Chondrocyte (in vitro differentiated cells): ENCODE measurements at regions not wholly inside any gene's neighbourhood (a gene's known extent, or its start where the extent isn't known, plus 50 kb on each side); places are given as distances from the start of the nearest gene placed in this dataset.

Experiments used
- DNase-seq: peaks from one replicate; pipeline ENCODE4 v3.0.0; 2021; ENCODE audit warnings: mixed read lengths, low spot score
- H3K27ac Mint-ChIP-seq: one replicate; pipeline ENCODE4 v1.8.0; 2021; ENCODE audit warnings: mild to moderate bottlenecking, moderate library complexity, mixed read lengths; ENCODE audit not compliant: unreplicated experiment
- H3K27me3 Mint-ChIP-seq: 2 replicates; pipeline ENCODE4 v1.8.0; 2021; ENCODE audit warnings: low read depth, mixed read lengths
- H3K36me3 Mint-ChIP-seq: 2 replicates; pipeline ENCODE4 v1.8.0; 2021; ENCODE audit warnings: low read depth, mixed read lengths
- H3K4me1 Mint-ChIP-seq: 2 replicates; pipeline ENCODE4 v1.8.0; 2021; ENCODE audit warnings: low read depth, mild to moderate bottlenecking, mixed read lengths
- H3K4me3 Mint-ChIP-seq: one replicate; pipeline ENCODE4 v1.8.0; 2021; ENCODE audit warnings: mild to moderate bottlenecking, moderate library complexity, mixed read lengths; ENCODE audit not compliant: unreplicated experiment
- H3K9me3 Mint-ChIP-seq: 2 replicates; pipeline ENCODE4 v1.8.0; 2021; ENCODE audit warnings: low read depth, mixed read lengths
- CTCF ChIP-seq: fragments of 200-600 bp; sonication (generic); IDR thresholded peaks from 2 replicates; pipeline ENCODE4 v1.5.0; 2021; ENCODE audit warnings: antibody characterized with exemption, mild to moderate bottlenecking, moderate library complexity

DNA sequence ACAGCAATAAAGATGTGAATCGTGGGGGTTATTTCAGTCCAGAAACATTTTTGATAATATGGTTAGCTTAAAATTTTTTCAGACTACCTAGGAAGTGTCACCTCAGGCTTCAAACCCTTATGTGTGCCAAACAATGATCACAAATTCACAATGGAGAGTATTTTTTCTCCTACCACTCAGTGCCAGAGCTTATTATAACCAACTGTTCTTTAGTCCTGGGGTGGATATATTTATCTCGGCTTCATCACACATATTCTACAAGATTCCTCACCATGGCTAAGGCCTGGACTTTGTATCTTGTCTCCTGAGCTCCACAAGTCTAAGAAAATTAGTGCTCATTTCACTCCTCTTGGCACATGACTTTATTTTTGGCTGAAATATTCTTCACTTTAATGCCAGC lies 629.1 kb downstream of the RWDD3 start:
- TF ChIP-seq CTCF: no peak
- no peaks in the 10 kb centered on the region for H3K36me3 Mint-ChIP-seq
- H3K27ac Mint-ChIP-seq: no peak overlapping the region
- no peak for DNase-seq
- H3K4me3 Mint-ChIP-seq: no peak overlapping the region
- H3K4me1 Mint-ChIP-seq: no peaks in the 10 kb centered on the region
- H3K27me3 Mint-ChIP-seq: peaks cover 13% of the 10 kb centered on the region
- H3K9me3 Mint-ChIP-seq: no peaks in the 10 kb centered on the region

DNA sequence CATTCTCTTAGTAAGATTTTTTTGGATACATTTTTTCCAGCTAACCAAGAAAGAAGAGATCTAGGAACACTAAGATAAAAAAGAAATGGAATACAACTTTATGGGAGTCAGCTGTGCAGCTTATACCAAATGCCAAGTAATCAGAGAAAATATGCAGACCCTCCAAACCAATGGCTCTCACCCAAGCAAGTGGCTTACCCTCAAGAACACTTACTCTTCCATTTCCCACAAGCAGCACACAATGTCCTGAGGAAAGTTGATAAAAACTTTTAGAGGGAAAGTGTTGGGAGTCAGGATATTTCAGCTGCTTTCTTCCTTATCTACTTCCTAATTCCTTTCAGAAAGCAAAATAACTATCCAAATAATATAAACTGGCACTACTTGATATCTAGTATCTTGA lies 631.8 kb downstream of the RWDD3 start:
- Mint-ChIP-seq H3K9me3 (peaks cover 4% of the 10 kb centered on the region), H3K4me1 (no peaks in the 10 kb centered on the region), H3K27ac (no peak overlapping the region), H3K27me3 (peaks cover 11% of the 10 kb centered on the region), H3K4me3 (no peak overlapping the region), H3K36me3 (no peaks in the 10 kb centered on the region)
- TF ChIP-seq CTCF: no peak
- DNase-seq: no peak

- no peak overlapping the region for H3K27ac Mint-ChIP-seq
- no peak for TF ChIP-seq CTCF
- peaks cover 2% of the 10 kb centered on the region for H3K27me3 Mint-ChIP-seq
- H3K4me3 Mint-ChIP-seq: no peak overlapping the region
- peaks cover 3% of the 10 kb centered on the region for H3K9me3 Mint-ChIP-seq
- no peaks in the 10 kb centered on the region for H3K36me3 Mint-ChIP-seq
- H3K4me1 Mint-ChIP-seq: no peaks in the 10 kb centered on the region
- DNase-seq: no peak
Observed at GRCh38 chr1:95876276-95876675, 642.3 kb downstream of the RWDD3 start.

DNA sequence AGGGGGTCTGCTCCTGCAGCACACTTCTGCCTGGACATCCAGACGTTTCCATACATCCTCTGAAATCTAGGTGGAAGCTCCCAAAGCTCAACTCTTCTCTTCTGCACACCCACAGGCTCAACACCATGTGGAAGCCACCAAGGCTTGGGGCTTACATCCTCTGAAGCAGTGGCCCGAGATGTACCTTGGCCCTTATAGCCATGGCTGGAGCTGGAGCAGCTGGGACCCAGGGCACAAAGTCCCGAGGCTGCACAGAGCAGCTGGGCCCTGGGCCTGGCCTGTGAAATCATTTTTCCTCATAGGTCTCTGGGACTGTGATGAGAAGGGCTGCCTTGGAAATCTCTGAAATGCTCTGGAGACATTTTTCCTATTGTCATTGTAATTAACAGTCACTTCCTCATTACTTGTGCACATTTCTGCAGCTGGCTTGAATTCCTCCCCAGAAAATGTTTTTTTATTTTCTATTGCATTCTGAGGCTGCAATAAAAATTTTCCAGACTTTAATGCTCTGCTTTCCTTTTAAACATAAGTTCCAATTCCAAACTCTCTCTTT lies 645.6 kb downstream of the RWDD3 start:
- no peak for TF ChIP-seq CTCF
- no peaks in the 10 kb centered on the region for H3K36me3 Mint-ChIP-seq
- no peaks in the 10 kb centered on the region for H3K4me1 Mint-ChIP-seq
- peaks cover 5% of the 10 kb centered on the region for H3K27me3 Mint-ChIP-seq
- DNase-seq: no peak
- H3K4me3 Mint-ChIP-seq: no peak overlapping the region
- no peak overlapping the region for H3K27ac Mint-ChIP-seq
- no peaks in the 10 kb centered on the region for H3K9me3 Mint-ChIP-seq

GRCh38 chr1:95888941-95889390 lies 655.0 kb downstream of the RWDD3 start:
- no peak overlapping the region for H3K27ac Mint-ChIP-seq

More at GRCh38 chr1:95888941-95889390, 655.0 kb downstream of the RWDD3 start:
- H3K27me3 Mint-ChIP-seq: peaks cover 8% of the 10 kb centered on the region
- no peaks in the 10 kb centered on the region for H3K9me3 Mint-ChIP-seq
- no peak for DNase-seq
- no peak overlapping the region for H3K4me3 Mint-ChIP-seq
- no peaks in the 10 kb centered on the region for H3K36me3 Mint-ChIP-seq
- no peaks in the 10 kb centered on the region for H3K4me1 Mint-ChIP-seq
- no peak for TF ChIP-seq CTCF
